ENCODE measurements at regions not wholly inside any gene's neighbourhood (a gene's known extent, or its start where the extent isn't known, plus 50 kb on each side); places are given as distances from the start of the nearest gene placed in this dataset.
A peak's percentile ranks its signal among the peaks of the same experiment; 100 is the strongest.

GRCh38 chr15:93214106-93214505 is 125.1 kb upstream of the RGMA start:
- no peak for DNase-seq

- no peak for DNase-seq
Measured at GRCh38 chr15:93213281-93213680, 124.3 kb upstream of the RGMA start.

DNA sequence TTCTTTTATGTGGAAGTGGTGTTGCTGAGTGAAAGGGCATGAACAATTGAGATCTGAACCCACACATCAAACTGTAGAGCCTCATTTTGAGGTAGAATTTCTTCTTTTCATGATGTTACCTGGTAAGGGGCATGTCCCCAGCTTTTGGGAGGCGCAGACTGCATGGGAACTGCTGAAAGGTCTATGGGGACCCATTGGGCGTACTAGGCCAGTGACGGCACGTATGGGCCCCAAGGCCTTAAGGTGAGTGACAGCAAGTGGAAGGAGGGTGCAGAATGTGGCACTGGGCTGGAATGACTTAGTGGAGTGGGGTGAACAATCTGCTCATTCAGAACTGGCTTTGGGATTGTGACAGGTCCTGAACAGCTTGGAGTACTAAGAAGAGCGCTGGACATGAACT is 123.6 kb upstream of the RGMA start:
- DNase-seq = no peak

DNA sequence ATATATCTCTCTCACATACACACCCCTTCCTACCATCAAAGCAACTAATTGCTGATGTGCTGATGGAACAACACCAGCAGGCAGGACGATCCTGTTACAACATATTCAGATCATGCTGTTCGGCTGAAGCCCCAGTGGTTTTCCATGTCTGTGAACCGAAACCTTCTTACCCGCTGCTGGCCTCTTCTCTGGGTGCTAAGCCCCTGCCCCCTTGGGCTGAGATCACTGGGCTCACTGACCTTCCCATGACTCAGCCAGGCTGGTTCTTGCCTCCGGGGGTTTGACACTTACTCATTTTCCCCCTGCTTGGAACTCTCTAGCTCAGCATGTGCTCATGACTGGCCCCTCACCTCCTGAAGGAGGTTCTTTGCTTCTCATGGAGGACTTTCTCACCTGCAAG is 122.0 kb upstream of the RGMA start:
- no peak for DNase-seq

DNA sequence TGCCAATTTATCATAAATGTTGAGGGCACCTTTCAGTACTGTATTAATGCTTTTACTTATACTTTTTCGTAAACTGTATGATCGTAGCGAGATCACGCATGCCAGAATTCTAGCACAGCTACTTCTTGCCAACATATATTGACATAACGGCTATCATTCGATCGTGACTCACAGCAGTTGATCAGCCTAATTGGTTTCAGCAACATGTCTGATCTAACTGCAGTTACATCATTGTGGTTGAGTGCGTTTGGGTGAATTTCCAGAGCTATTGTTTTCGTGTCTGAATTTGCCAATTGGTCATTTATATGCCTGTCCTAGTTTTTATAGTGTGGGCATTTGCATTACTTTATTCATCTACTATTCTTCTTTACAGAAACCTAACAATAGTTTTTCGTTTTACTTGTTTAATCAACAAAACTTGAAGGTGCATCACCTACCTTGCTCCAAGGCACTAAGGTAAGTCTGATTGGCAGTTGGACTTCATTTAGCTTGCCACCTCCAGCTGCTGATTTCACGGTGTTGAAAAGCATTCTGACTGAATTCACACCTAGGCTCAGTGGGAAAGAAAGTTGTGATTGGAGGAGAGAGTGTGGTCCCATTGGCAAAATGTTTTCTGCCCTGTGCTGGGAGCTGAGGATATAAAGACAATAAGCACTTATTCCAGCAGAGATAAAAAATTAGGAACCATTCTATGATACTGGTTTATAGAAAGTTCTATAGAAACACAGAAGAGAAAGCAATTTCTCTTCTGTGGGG is 120.9 kb upstream of the RGMA start:
- no peak for DNase-seq

DNA sequence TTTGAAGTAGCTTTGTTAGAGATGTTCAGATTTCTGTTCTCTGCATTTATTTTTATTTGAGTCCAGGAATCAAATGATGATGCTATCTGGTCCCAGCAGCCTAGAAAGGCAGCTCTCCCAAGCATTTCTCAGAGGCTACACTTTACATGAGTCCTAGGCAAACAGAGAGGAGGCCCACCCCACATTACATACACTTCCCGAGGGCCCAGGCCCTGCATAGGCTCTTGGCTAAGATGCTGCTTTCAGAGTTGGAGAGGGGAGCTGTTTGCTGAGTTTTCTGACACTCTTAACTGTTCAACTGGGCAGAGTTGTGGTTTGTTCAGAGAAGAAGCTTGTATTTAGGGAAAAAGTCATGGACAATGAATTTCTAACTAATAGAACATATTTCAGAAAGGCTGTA is 117.9 kb upstream of the RGMA start:
- DNase-seq = peak; percentile 46

GRCh38 chr15:93205413-93205812 is 116.4 kb upstream of the RGMA start:
- no peak for DNase-seq

DNA sequence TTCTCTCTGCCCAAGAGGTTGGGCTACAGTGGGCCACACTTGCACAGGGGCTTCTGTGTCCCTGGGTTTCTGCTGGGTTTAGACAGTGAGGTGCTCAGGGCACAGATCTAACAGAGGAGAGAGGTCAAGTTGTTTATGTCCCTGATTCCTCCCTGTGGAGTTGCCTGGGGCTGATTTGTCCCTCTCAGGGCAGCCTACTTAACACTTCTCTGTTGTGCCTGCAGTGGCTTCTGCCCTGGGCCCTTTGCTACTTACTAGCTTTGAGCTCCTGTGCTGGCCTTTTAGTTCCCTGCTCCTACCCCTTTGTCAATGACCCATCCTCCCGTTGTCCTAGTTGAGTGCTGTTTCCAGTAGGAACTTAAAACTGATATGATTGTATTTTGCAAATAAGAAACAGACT is 114.0 kb upstream of the RGMA start:
- no peak for DNase-seq

DNA sequence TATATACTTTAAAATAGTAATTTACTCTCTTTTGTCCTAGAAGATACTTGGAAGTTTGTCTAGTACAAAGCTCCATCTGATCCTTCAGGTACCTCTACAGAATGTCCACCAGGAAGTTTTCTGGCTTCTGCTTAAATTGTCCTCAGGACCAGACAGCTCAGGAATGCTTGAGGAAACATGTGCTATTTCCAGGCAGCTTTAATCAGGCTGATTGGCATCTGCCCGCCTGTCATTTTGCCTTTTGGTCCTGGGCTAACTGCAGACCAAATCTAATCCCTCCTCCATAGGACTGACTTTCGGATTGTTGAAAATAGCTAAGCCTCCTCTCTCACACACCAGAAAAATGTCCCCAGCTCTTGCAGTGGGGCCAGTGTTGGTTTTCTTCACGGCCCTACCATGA is 113.4 kb upstream of the RGMA start:
- no peak for DNase-seq

GRCh38 chr15:93201940-93202339 is 112.9 kb upstream of the RGMA start:
- no peak for DNase-seq

- DNase-seq = no peak
Measured at GRCh38 chr15:93200837-93201226, 111.8 kb upstream of the RGMA start.

DNA sequence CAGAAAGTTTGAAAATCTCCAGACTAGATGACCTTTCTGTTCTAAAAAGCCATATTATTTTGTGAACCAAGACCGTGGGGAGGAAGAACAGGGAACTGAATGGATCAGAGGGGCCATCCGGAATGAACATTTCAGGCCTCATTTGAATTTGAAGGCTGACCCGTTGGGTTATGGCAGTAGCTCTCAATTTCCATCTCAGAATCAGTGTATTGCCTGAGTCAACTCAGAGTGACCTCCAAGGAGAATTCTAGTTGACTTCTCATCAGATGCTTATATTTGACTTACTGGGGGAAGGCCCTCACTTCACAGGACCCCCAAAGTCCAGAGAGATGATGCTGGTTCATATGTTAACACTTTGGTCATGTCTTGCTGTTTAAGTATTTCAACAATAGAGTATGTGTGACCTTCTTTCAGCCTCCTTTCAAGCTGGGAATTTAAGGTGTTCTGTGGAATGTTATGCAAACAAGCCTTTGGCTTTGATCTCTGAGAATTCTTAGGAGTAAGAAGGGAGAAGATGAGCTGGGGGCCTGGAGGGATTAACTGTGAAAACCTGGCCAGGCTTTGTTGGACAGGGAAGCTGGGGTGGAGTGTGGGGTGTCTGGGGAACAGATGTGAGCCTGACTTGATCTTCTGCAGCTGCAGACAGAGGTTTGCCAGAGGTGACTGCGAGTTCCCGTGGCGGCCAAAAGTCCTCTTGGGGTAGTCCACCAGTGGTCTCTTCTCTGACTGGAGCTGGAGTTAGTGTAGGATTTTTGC is 111.2 kb upstream of the RGMA start:
- peak; percentile 79 for DNase-seq

- no peak for DNase-seq
Measured at GRCh38 chr15:93196135-93196670, 107.2 kb upstream of the RGMA start.

DNA sequence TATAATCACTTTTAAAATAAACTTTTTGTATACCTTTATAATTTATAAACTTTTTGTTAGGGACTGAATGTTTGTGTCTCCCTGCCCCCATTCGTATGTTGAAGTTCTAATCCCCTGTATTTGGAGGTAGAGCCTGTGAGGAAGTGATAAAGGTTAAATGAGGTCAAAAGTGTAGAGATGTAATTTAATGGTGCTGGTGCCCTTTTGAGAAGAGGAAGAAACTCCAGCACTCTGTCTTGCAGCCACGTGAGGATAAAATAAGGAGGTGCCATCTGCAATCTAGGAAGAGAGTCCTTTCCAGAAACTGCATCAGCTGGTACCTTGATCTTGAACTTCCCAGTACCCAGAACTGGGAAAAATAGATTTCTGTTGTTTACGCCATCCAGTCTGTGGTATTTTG is 106.1 kb upstream of the RGMA start:
- DNase-seq = no peak

GRCh38 chr15:93190238-93190637 is 101.2 kb upstream of the RGMA start:
- DNase-seq = no peak

DNA sequence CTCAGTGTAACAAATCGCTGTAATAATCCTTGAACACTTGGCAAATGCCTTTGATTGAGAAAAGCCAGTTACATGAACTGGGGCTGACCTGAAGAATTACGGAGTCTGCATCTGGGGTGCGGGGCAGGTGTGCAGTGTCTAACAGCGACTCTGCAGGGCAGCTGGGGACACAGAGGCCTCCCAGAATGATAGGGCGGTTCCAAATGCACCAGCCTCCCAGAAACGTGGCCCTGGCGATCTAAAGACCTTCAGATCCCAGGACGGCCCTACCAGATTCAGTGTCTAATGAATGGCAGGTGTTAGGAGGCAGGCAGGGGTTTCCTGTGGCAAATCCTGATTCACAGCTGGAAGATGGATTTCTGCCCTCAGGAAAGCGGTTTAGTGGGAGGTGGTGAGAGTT is 100.5 kb upstream of the RGMA start:
- DNase-seq = no peak

GRCh38 chr15:93188236-93188635 is 99.2 kb upstream of the RGMA start:
- DNase-seq = no peak

- DNase-seq = no peak
Measured at GRCh38 chr15:93185796-93186195, 96.8 kb upstream of the RGMA start.

GRCh38 chr15:93182703-93183205 is 93.7 kb upstream of the RGMA start:
- no peak for DNase-seq

DNA sequence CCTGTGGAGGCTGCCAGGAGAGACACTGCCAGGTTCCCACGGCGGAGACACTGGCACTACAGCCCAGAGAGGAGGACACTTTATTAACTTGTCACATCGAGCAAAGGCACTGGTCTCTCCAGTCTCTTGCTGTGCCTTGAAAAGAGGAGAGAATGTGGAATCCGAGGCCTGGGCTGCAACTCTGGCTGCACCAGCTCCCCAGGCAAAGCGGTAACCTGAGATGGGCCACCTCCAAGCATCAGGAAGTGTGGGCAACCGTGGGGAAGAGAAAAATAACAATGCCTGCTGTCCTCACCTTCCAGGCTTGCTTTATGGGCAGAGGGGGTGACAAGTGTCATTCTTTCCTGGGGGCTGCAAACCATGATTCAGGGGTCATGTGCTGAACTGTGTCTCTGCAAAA is 91.6 kb upstream of the RGMA start:
- DNase-seq = no peak

DNA sequence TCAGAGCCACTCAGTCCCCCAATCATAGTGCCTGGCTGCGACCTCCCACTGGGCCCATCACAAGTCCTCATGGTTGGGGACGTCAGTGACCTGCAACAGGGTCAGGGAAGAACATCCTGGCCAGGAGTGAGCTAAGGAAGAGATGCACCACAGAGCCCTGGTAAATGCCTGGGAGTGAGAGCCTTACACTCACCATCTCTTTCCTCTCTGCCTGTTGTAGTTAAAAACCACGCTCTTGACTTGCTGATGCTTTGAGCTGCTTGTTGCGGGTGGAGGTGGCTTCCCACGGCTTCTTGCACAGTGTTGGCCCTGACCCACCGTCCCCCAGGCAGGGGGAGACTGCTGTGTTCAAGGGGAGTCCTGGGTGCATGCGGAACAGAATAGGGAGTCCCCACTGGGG is 91.1 kb upstream of the RGMA start:
- no peak for DNase-seq

- peak; percentile 45 for DNase-seq
Measured at GRCh38 chr15:93179700-93180102, 90.7 kb upstream of the RGMA start.

GRCh38 chr15:93179072-93179471 is 90.1 kb upstream of the RGMA start:
- DNase-seq = no peak

- no peak for DNase-seq
Measured at GRCh38 chr15:93178371-93178770, 89.4 kb upstream of the RGMA start.
